ENCODE measurements at regions not wholly inside any gene's neighbourhood (a gene's known extent, or its start where the extent isn't known, plus 50 kb on each side); places are given as distances from the start of the nearest gene placed in this dataset.

DNA sequence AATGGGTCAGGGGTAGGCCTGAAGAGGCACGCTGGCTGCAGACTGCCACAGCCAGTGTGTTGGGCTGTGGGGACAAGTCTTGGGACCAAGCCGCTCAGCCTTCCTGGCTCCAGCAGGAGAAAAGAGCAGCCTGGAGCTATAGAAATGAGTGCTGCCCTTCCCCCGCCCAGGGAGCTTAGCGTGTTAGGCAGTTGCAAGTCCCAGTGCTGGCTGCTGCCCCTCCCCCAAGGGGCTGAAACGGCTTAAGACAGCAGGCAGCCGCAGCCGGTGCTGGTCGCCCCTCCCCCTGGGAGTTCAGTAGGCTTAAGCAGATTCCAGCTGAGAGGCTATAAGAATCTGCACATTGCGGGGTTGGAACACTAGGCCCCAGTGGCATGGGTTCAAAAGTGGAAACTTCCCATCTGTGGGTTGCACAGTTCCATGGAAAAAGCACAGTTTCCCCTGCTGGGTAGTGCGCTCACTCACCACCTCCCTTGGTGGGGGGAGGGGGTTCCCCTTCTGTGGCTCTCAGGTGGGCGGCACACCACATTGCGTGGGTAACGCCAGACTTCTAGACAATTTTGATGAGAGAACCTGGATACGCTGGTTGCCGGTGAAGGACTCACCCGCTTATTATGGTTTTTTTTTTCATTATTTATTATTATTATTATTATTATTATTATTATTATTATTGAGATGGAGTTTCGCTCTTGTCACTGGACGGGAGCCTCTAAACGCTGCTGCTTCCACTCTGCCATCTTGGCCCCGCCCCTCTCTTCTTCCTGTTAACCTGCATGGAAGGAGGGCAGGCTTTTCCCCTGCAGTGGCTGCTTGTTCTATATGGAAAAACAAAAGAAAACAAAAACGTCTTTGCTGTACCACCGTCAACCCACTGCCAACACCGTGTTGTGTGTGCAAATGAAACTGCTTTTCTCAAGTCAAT lies 151.1 kb downstream of the CXCL12 start:
- BruUV-seq (replicated peaks): no TSS peak
- H3K4me3 ChIP-seq (replicated peaks in 1 of 2; ENCODE audit: low read depth in 1 of 2, low read length in 2 of 2): no peak overlapping the region
- H3K36me3 ChIP-seq (ENCODE audit: control insufficient read depth in 1 of 2, insufficient read depth in 2 of 2, low read length in 2 of 2): no peaks in the 10 kb centered on the region
- no peaks in the 10 kb centered on the region for H4K20me1 ChIP-seq (ENCODE audit: insufficient read depth)
- ATAC-seq (no peak), DNase-seq (ENCODE audit: low read depth, low spot score) (no peak)
- no peaks in the 10 kb centered on the region for H3K4me1 ChIP-seq (ENCODE audit: control insufficient read depth in 1 of 2, insufficient read depth in 2 of 2, low read length in 2 of 2)
- H3K79me2 ChIP-seq (ENCODE audit: insufficient read depth, low read length): no peaks in the 10 kb centered on the region
- no peak for TF ChIP-seq ELF1 (IDR thresholded peaks at IDR 0.05; ENCODE audit: borderline replicate concordance, low read depth)
- TF ChIP-seq FOSL1 (IDR thresholded peaks at IDR 0.05; ENCODE audit: low read depth): no peak
- TF ChIP-seq, protein P1, sequence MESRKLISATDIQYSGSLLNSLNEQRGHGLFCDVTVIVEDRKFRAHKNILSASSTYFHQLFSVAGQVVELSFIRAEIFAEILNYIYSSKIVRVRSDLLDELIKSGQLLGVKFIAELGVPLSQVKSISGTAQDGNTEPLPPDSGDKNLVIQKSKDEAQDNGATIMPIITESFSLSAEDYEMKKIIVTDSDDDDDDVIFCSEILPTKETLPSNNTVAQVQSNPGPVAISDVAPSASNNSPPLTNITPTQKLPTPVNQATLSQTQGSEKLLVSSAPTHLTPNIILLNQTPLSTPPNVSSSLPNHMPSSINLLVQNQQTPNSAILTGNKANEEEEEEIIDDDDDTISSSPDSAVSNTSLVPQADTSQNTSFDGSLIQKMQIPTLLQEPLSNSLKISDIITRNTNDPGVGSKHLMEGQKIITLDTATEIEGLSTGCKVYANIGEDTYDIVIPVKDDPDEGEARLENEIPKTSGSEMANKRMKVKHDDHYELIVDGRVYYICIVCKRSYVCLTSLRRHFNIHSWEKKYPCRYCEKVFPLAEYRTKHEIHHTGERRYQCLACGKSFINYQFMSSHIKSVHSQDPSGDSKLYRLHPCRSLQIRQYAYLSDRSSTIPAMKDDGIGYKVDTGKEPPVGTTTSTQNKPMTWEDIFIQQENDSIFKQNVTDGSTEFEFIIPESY (IDR thresholded peaks at IDR 0.05; ENCODE audit: extremely low read depth, insufficient replicate concordance, low read length): no peak
- no peak for TF ChIP-seq SP1 (IDR thresholded peaks at IDR 0.05; ENCODE audit: low read depth)
- TF ChIP-seq, protein P2, sequence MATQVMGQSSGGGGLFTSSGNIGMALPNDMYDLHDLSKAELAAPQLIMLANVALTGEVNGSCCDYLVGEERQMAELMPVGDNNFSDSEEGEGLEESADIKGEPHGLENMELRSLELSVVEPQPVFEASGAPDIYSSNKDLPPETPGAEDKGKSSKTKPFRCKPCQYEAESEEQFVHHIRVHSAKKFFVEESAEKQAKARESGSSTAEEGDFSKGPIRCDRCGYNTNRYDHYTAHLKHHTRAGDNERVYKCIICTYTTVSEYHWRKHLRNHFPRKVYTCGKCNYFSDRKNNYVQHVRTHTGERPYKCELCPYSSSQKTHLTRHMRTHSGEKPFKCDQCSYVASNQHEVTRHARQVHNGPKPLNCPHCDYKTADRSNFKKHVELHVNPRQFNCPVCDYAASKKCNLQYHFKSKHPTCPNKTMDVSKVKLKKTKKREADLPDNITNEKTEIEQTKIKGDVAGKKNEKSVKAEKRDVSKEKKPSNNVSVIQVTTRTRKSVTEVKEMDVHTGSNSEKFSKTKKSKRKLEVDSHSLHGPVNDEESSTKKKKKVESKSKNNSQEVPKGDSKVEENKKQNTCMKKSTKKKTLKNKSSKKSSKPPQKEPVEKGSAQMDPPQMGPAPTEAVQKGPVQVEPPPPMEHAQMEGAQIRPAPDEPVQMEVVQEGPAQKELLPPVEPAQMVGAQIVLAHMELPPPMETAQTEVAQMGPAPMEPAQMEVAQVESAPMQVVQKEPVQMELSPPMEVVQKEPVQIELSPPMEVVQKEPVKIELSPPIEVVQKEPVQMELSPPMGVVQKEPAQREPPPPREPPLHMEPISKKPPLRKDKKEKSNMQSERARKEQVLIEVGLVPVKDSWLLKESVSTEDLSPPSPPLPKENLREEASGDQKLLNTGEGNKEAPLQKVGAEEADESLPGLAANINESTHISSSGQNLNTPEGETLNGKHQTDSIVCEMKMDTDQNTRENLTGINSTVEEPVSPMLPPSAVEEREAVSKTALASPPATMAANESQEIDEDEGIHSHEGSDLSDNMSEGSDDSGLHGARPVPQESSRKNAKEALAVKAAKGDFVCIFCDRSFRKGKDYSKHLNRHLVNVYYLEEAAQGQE (IDR thresholded peaks at IDR 0.05; ENCODE audit: low read depth): no peak
- no peak for TF ChIP-seq CEBPB (IDR thresholded peaks at IDR 0.05; ENCODE audit: low read depth)
- no peak for TF ChIP-seq EGR1 (IDR thresholded peaks at IDR 0.05; ENCODE audit: low read depth)
- TF ChIP-seq YY1 (IDR thresholded peaks at IDR 0.05; ENCODE audit: extremely low read depth, insufficient replicate concordance, low read depth, low read length): no peak
- no peak for TF ChIP-seq JUND (IDR thresholded peaks at IDR 0.05)
- TF ChIP-seq POLR2A (IDR thresholded peaks at IDR 0.05; ENCODE audit: borderline replicate concordance, extremely low read depth, insufficient read depth, insufficient read length): no peak
- TF ChIP-seq SRF (IDR thresholded peaks at IDR 0.05; ENCODE audit: low read depth): no peak
- TF ChIP-seq CBX3 (IDR thresholded peaks at IDR 0.05; ENCODE audit: low read depth): no peak
- TF ChIP-seq, protein P3, sequence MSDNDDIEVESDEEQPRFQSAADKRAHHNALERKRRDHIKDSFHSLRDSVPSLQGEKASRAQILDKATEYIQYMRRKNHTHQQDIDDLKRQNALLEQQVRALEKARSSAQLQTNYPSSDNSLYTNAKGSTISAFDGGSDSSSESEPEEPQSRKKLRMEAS (IDR thresholded peaks at IDR 0.05): no peak
- no peak for TF ChIP-seq EZH2 (IDR thresholded peaks at IDR 0.05)
- TF ChIP-seq ZFX (IDR thresholded peaks at IDR 0.05): no peak
- TF ChIP-seq, protein P4, sequence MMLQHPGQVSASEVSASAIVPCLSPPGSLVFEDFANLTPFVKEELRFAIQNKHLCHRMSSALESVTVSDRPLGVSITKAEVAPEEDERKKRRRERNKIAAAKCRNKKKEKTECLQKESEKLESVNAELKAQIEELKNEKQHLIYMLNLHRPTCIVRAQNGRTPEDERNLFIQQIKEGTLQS (IDR thresholded peaks at IDR 0.05): no peak
- TF ChIP-seq SIN3A (IDR thresholded peaks at IDR 0.05; ENCODE audit: low read depth): no peak
- no peaks in the 10 kb centered on the region for H3K27me3 ChIP-seq (ENCODE audit: insufficient read depth, low read length)
- H3K9me2 ChIP-seq (ENCODE audit: insufficient read depth): no peaks in the 10 kb centered on the region
- RAD21 ChIA-PET (ENCODE audit: low non-redundant PET in 1 of 2, low total read pairs in 2 of 2, uncharacterized antibody in 2 of 2, unreplicated experiment in 2 of 2): no interaction called here
- intact Hi-C loops (cut with micrococcal nuclease): no loop called here
- no peaks in the 10 kb centered on the region for H3K9me3 ChIP-seq (ENCODE audit: control insufficient read depth in 1 of 2, insufficient read depth in 1 of 2, low read depth in 1 of 2, low read length in 2 of 2)
- CTCF ChIA-PET: no interaction called here
- POLR2A ChIA-PET: no interaction called here
- H2AFZ ChIP-seq (ENCODE audit: low read depth, low read length, poor library complexity, severe bottlenecking): no peak overlapping the region
- no peak overlapping the region for H3K9ac ChIP-seq (ENCODE audit: low read length)
- no peak overlapping the region for H3K4me2 ChIP-seq (ENCODE audit: low read length)
- no peak overlapping the region for H3K27ac ChIP-seq (ENCODE audit: low read depth, low read length)

All from HCT116 (cell line).